ENCODE measurements at regions not wholly inside any gene's neighbourhood (a gene's known extent, or its start where the extent isn't known, plus 50 kb on each side); places are given as distances from the start of the nearest gene placed in this dataset.

DNA sequence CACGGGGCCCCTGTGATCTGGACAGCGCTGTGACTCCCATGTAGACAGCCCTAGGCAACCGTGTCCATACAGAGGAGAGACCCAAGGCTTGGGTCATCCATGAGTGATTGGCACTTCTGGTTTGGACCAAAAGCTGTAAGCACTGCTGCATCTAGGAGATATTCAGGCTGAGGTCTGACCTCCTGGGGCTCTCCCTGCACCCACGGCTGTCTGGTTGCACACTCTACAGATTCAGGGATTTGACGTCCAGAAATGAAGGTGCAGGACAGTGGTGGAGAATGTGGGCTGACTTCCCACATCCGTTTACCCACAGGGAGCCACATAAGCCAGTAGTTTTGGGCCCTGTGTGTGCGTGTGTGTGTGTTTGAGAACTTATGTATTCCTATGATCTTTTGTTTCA, 76.2 kb upstream of the ARHGEF7 start:
- Histone ChIP-seq H3K36me3 (ENCODE audit: control insufficient read depth, insufficient read depth, low read length) (no peaks in the 10 kb centered on the region), H3K27ac (ENCODE audit: low read depth, low read length, severe bottlenecking) (no peak overlapping the region), H3K4me3 (ENCODE audit: extremely low read depth, insufficient read depth, low read length, poor library complexity, severe bottlenecking) (no peak overlapping the region), H3K4me1 (ENCODE audit: control insufficient read depth, insufficient read depth, low read length, poor library complexity, severe bottlenecking) (peaks cover 3% of the 10 kb centered on the region), H3K9me3 (ENCODE audit: control insufficient read depth, low read length) (no peaks in the 10 kb centered on the region)
- WGBS, 2 experiments (ENCODE audit: insufficient coverage in 2 of 2): 92 to 94% methylated on average over 5 of the region's 7 CpGs

DNA sequence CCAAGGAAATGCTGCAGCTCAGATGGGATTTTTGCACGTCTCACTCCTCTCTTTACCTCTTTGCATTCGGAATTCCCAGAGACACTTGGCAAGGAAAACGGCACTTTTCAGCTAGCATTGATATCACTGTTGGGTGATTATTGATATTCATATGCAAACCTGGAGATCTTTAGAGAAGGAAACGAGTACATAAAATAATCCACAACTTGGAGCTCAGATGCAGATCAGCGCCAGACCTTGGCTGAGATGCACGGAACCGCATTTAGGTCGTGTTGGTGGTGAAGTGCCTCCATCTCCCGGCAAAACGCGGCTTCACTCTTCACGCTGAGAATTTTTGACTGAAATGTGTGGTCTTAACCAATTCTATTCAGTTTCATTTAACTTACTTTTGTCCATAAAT, 77.2 kb upstream of the ARHGEF7 start:
- Histone ChIP-seq H3K36me3 (ENCODE audit: control insufficient read depth, insufficient read depth, low read length) (no peaks in the 10 kb centered on the region), H3K9me3 (ENCODE audit: control insufficient read depth, low read length) (no peaks in the 10 kb centered on the region)
- WGBS, 2 experiments (ENCODE audit: insufficient coverage in 2 of 2): 83 to 88% methylated on average over 8 to 10 of the region's 12 CpGs

DNA sequence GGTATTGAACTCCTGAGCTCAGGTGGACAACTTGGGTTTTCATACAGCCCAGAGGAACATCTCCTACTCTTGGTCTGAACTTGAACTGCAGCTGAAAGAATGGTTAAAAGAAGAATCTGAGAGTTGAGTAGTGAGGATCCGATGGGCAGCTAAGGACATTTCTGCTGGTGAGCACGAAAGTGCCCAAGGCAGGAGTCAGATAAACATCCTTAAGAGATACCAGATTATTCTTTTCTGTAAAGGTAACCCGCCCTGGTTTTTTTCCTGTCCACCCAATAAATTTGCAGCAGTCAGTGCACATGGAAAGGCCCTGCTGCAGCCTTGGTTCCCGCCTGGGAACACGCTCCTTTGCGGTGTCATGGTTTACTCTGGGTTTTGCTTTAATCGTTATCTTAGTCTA, 78.4 kb upstream of the ARHGEF7 start:
- 89 to 96% methylated on average over 6 to 7 of the region's 7 CpGs for WGBS, 2 experiments (ENCODE audit: insufficient coverage in 2 of 2)
- Histone ChIP-seq H3K4me1 (ENCODE audit: control insufficient read depth, insufficient read depth, low read length, poor library complexity, severe bottlenecking) (no peaks in the 10 kb centered on the region), H3K36me3 (ENCODE audit: control insufficient read depth, insufficient read depth, low read length) (no peaks in the 10 kb centered on the region), H3K27ac (ENCODE audit: low read depth, low read length, severe bottlenecking) (no peak overlapping the region), H3K9me3 (ENCODE audit: control insufficient read depth, low read length) (no peaks in the 10 kb centered on the region), H3K4me3 (ENCODE audit: extremely low read depth, insufficient read depth, low read length, poor library complexity, severe bottlenecking) (no peak overlapping the region)

More for the DNA sequence above, 77.2 kb upstream of the ARHGEF7 start:
- Histone ChIP-seq H3K27ac (ENCODE audit: low read depth, low read length, severe bottlenecking) (no peak overlapping the region), H3K4me1 (ENCODE audit: control insufficient read depth, insufficient read depth, low read length, poor library complexity, severe bottlenecking) (no peaks in the 10 kb centered on the region), H3K4me3 (ENCODE audit: extremely low read depth, insufficient read depth, low read length, poor library complexity, severe bottlenecking) (no peak overlapping the region)

DNA sequence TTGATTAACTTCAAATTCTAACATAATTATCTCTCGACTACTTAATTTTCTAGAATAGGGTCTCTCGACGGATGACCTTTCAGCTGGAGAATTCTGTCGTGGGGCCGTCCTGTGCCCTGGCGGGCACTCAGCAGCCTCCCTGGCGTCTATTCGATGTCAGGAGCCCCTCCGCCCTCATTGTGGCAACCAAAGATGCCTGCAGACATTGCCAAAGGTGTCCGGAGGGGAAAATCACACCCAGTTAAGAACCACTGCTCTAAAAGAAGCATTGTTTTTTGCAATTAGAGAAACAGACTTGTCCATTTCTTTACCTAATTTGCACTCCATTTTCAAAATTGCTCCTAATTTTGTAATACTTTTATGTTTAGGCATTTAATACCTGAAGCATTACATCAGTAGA, 79.2 kb upstream of the ARHGEF7 start:
- no peaks in the 10 kb centered on the region for H3K4me1 ChIP-seq (ENCODE audit: control insufficient read depth, insufficient read depth, low read length, poor library complexity, severe bottlenecking)
- H3K4me3 ChIP-seq (ENCODE audit: extremely low read depth, insufficient read depth, low read length, poor library complexity, severe bottlenecking): no peak overlapping the region
- H3K36me3 ChIP-seq (ENCODE audit: control insufficient read depth, insufficient read depth, low read length): no peaks in the 10 kb centered on the region
- 89 to 92% methylated on average over 10 of the region's 10 CpGs for WGBS, 2 experiments (ENCODE audit: insufficient coverage in 2 of 2)
- H3K27ac ChIP-seq (ENCODE audit: low read depth, low read length, severe bottlenecking): no peak overlapping the region
- H3K9me3 ChIP-seq (ENCODE audit: control insufficient read depth, low read length): no peaks in the 10 kb centered on the region

DNA sequence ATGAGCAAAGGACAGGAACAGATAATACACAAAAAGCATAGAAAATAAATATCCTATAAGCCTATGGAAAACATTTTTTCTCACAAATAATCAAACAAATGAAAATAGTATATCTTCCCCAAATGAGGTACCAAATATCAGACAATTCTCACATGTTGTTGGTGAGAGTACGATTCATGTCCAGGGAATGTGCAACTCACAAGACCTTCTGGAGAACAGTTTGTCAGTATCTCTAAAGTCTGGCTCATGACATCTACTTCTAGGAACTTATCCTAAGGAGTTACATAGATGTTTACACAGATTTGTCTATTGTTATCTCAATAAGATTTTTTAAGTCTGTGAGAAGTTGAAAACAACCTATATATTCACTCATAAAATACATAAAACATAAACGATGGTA, 80.3 kb upstream of the ARHGEF7 start:
- no peak overlapping the region for H3K27ac ChIP-seq (ENCODE audit: low read depth, low read length, severe bottlenecking)
- WGBS, 2 experiments (ENCODE audit: insufficient coverage in 2 of 2): 100% methylated on average over 1 of the region's 2 CpGs; no CpG with 5 or more reads in 1 of the 2 experiments
- no peaks in the 10 kb centered on the region for H3K4me1 ChIP-seq (ENCODE audit: control insufficient read depth, insufficient read depth, low read length, poor library complexity, severe bottlenecking)
- H3K36me3 ChIP-seq (ENCODE audit: control insufficient read depth, insufficient read depth, low read length): no peaks in the 10 kb centered on the region
- H3K9me3 ChIP-seq (ENCODE audit: control insufficient read depth, low read length): no peaks in the 10 kb centered on the region
- H3K4me3 ChIP-seq (ENCODE audit: extremely low read depth, insufficient read depth, low read length, poor library complexity, severe bottlenecking): no peak overlapping the region

DNA sequence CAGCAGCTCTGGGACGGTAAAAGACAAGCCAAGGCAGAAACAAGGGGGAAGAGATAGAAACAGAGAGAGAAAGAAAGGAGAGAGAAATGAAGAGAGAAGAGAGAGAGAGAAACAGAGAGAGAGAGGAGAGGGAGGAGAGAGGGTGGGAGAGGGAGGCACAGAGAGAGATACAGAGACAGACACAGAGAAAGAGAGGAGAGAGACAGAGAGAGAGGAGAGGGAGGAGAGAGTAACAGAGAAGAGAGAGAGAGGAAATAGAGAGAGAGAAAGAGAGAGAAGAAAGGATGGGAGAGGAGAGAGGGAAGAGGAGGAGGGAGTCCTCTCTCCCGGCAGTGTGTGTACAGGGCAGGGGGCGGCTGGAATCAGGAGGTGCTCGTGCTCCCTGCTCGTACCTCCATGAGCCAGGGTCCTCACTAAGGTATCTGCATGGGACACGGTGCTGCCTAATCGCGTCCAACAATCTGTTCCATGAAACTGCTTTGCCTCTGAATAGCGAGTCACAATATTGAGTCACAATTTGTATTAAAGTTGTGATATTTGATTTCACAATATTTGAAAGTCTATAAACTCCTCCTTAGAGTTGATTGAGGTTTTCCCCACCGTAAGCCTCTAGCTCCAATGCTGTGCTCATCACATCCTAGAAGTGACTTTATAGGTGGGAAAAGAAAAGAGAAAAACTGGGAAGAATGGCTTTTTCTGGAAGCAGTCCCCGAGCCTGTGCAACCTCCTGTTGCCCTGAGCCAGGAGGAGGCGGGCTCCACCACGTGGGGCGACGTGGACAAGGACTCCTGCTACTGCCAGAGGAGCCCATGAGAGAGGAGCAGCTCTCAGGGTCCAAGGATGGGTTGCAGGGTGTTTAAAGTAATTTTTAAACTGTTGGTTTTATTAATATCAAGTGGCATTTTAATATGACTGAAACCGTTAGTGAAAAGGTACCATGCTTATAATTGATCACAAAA, 81.7 kb upstream of the ARHGEF7 start:
- H3K4me3 ChIP-seq (ENCODE audit: extremely low read depth, insufficient read depth, low read length, poor library complexity, severe bottlenecking): no peak overlapping the region
- no peaks in the 10 kb centered on the region for H3K36me3 ChIP-seq (ENCODE audit: control insufficient read depth, insufficient read depth, low read length)
- no peaks in the 10 kb centered on the region for H3K9me3 ChIP-seq (ENCODE audit: control insufficient read depth, low read length)
- 73 to 82% methylated on average over 9 to 13 of the region's 16 CpGs for WGBS, 2 experiments (ENCODE audit: insufficient coverage in 2 of 2)
- no peak overlapping the region for H3K27ac ChIP-seq (ENCODE audit: low read depth, low read length, severe bottlenecking)
- no peaks in the 10 kb centered on the region for H3K4me1 ChIP-seq (ENCODE audit: control insufficient read depth, insufficient read depth, low read length, poor library complexity, severe bottlenecking)

DNA sequence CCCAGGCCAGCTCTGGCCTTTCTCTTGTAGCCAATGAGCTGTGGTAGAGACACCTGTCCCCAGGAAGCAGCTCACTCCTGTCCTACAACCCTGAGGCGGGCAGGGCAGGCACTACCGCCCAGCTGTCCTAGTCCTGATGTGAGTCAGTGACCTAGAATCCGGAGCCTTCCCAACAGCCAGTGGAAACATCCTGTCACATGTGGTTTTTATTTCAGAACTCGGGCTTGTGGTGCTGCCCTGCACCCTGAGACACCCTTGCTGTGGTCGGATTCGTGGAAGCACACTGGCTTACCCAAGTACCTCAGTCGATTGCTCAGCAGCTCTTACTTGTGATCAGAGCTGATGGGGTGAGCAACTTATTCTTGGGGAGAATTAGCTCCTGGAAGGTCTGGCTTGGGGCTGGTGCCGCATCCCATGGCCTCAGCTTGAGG, 83.6 kb upstream of the ARHGEF7 start:
- H3K4me1 ChIP-seq (ENCODE audit: control insufficient read depth, insufficient read depth, low read length, poor library complexity, severe bottlenecking): no peaks in the 10 kb centered on the region
- H3K36me3 ChIP-seq (ENCODE audit: control insufficient read depth, insufficient read depth, low read length): no peaks in the 10 kb centered on the region
- 92 to 98% methylated on average over 6 to 7 of the region's 8 CpGs for WGBS, 2 experiments (ENCODE audit: insufficient coverage in 2 of 2)
- no peaks in the 10 kb centered on the region for H3K9me3 ChIP-seq (ENCODE audit: control insufficient read depth, low read length)
- no peak overlapping the region for H3K27ac ChIP-seq (ENCODE audit: low read depth, low read length, severe bottlenecking)
- no peak overlapping the region for H3K4me3 ChIP-seq (ENCODE audit: extremely low read depth, insufficient read depth, low read length, poor library complexity, severe bottlenecking)

DNA sequence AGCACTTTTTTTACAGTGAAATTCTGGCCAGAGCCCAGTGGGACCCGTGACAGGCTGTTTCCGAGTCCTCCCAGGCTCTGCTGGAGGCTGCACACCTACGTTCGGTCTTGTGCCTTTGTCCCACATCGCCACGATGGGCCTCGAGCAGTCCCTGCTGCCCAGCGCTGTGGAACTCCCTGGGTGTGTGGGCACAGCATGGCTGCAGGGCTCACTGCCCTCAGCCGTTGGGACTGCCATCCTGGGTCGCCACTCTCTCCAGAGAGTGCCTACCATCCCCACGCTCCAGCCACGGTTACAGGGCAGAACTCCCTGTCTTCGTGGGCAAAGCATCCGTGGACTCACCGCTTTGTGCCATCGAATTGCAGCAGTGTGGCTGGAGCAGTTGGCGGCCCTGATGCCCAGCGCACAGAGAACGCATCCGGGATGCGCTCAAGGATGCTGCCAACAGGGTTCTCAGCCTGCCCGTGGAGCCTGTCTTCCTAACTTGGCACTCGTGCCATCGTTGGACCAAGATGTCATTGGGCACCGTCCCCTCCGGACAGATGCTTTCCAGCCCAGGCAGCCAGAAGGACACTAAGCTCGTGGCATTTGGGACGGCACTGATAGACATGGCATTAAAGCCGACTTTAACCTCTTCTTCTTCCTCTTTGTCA, 85.0 kb upstream of the ARHGEF7 start:
- Histone ChIP-seq H3K36me3 (ENCODE audit: control insufficient read depth, insufficient read depth, low read length) (no peaks in the 10 kb centered on the region), H3K27ac (ENCODE audit: low read depth, low read length, severe bottlenecking) (no peak overlapping the region), H3K9me3 (ENCODE audit: control insufficient read depth, low read length) (no peaks in the 10 kb centered on the region), H3K4me1 (ENCODE audit: control insufficient read depth, insufficient read depth, low read length, poor library complexity, severe bottlenecking) (no peaks in the 10 kb centered on the region), H3K4me3 (ENCODE audit: extremely low read depth, insufficient read depth, low read length, poor library complexity, severe bottlenecking) (no peak overlapping the region)
- 94 to 97% methylated on average over 28 to 29 of the region's 29 CpGs for WGBS, 2 experiments (ENCODE audit: insufficient coverage in 2 of 2)

DNA sequence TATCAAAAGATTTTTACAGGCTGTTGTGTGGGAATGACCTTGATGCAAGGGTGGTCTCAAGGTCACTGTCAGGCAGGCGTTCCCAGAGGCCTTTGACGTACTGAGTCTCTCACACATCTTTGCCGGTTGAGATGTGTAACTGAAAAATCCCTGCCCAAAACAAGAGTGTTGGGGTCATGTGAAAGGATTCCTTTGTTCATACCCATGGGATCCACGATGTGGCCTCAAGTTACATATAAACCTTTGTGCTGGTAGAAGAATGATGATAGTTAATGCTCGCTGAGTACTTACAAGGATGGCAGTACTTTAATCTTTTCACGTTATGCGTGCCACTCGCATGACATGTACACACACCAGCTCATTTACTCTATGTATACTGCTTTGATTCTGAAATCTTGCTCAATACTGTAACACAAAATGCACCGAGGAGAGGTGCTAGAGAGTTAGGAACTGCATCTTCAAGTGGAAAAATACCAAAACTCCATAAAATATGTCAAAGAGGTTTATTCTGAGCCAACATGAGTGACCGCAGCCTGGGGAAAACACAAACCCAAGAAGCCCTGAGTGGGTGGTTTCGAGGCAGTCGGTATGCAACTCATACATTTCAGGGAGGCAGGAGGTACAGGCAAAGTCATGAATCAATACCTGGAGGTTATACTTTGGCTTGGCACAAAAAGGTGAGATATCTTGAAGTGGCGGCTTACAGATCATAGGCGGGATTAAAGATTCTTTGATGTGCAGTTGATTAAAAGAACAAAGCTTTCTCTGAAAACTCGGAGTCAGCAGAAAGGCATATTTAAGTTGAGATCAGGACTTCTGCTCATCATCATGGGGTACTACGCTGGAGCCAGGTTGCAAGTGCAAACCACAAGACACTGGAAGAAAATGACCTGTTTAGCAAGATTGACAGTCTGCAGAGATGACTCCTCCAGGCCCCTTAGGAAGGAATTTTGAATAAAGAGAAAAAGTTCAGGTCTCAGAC, 87.4 kb upstream of the ARHGEF7 start:
- H3K9me3 ChIP-seq (ENCODE audit: control insufficient read depth, low read length): no peaks in the 10 kb centered on the region
- 87 to 90% methylated on average over 10 to 11 of the region's 16 CpGs for WGBS, 2 experiments (ENCODE audit: insufficient coverage in 2 of 2)
- H3K27ac ChIP-seq (ENCODE audit: low read depth, low read length, severe bottlenecking): no peak overlapping the region
- no peaks in the 10 kb centered on the region for H3K4me1 ChIP-seq (ENCODE audit: control insufficient read depth, insufficient read depth, low read length, poor library complexity, severe bottlenecking)
- H3K36me3 ChIP-seq (ENCODE audit: control insufficient read depth, insufficient read depth, low read length): no peaks in the 10 kb centered on the region
- H3K4me3 ChIP-seq (ENCODE audit: extremely low read depth, insufficient read depth, low read length, poor library complexity, severe bottlenecking): no peak overlapping the region

DNA sequence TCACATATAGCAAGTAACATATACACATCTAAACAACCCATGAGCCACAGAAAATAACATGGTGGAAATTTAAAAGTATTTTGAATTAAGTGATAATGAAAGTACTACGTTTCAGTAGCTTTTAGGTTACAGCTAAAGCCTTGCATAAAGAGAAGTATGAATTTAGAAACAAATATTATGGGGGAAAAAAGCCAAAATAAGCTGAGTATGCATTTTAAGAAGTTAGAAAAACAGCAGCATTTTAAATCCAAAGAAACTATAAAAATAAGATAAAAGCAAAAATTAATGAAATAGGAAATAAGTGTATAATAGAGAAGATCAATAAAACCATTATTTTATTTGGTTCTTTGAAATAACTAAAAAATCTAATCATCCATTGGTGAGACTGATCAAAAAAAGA, 89.8 kb upstream of the ARHGEF7 start:
- Histone ChIP-seq H3K4me3 (ENCODE audit: extremely low read depth, insufficient read depth, low read length, poor library complexity, severe bottlenecking) (no peak overlapping the region), H3K4me1 (ENCODE audit: control insufficient read depth, insufficient read depth, low read length, poor library complexity, severe bottlenecking) (no peaks in the 10 kb centered on the region), H3K27ac (ENCODE audit: low read depth, low read length, severe bottlenecking) (no peak overlapping the region), H3K36me3 (ENCODE audit: control insufficient read depth, insufficient read depth, low read length) (no peaks in the 10 kb centered on the region), H3K9me3 (ENCODE audit: control insufficient read depth, low read length) (peaks cover 11% of the 10 kb centered on the region)
- WGBS, 2 experiments (ENCODE audit: insufficient coverage in 2 of 2): 100% methylated on average over 1 of the region's 1 CpG; no CpG with 5 or more reads in 1 of the 2 experiments

Measured in mesodermal cell (in vitro differentiated cells).